ENCODE measurements at regions not wholly inside any gene's neighbourhood (a gene's known extent, or its start where the extent isn't known, plus 50 kb on each side); places are given as distances from the start of the nearest gene placed in this dataset.

DNA sequence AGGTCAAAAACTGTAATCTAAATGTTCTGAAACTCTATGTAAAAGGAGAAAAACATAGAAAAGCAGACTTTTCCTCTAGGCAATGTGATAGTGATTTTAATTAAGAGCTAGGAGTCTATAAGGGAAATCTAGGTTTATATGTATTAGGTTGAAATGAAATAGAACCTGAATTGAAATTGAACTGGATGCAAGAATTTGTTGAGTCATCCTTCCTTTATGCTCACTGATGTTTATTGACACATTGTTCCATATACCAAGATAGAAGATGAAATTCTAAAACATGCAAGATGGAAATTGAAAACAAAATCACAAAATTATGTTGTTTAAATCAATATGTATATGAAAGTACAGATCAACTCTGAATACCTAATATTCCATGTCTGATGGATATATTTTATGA is 170.4 kb upstream of the FLRT2 start:
- Histone ChIP-seq H3K4me1 (no peaks in the 10 kb centered on the region), H3K27me3 (no peaks in the 10 kb centered on the region), H3K27ac (no peak overlapping the region), H3K4me3 (no peak overlapping the region), H3K9me3 (peaks cover 0 to 3% (median 0%) of the 10 kb centered on the region in 4 donors), H3K36me3 (no peaks in the 10 kb centered on the region)
- intact Hi-C loops (cut with DNase I): no loop called here
- no peak for DNase-seq
- TF ChIP-seq EP300 (IDR thresholded peaks at IDR 0.05) (no peak), POLR2A (IDR thresholded peaks at IDR 0.05) (no peak), POLR2AphosphoS5 (IDR thresholded peaks at IDR 0.05) (no peak), CTCF (IDR thresholded peaks at IDR 0.05) (no peak)

DNA sequence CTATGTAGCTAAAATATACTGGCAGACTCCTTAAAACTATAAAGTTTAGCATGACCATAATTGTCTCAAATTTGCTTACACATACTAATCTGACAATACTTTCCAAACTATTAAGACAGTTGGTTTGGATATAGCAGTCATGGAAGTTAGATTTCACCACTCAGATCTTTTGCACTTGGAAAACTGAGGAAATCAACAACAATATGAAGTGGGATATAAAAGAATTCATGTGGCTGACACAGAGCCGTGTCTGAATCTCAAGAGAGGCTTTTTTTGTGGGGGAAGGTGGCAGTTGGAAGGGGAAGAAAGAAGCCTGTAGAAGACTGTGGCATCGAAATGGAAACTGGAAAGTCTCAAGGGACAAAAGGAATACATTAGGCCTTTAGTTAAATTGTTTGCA is 166.6 kb upstream of the FLRT2 start:
- Histone ChIP-seq H3K4me1 (no peaks in the 10 kb centered on the region), H3K9me3 (no peaks in the 10 kb centered on the region), H3K27ac (no peak overlapping the region), H3K4me3 (no peak overlapping the region), H3K36me3 (no peaks in the 10 kb centered on the region), H3K27me3 (no peaks in the 10 kb centered on the region)
- TF ChIP-seq EP300 (IDR thresholded peaks at IDR 0.05) (no peak), POLR2AphosphoS5 (IDR thresholded peaks at IDR 0.05) (no peak), POLR2A (IDR thresholded peaks at IDR 0.05) (no peak), CTCF (IDR thresholded peaks at IDR 0.05) (no peak)
- DNase-seq: no peak
- WGBS, 2 donors: 49 to 52% methylated on average over 2 of the region's 2 CpGs
- intact Hi-C loops (cut with DNase I): no loop called here

GRCh38 chr14:85366226-85366625 is 163.7 kb upstream of the FLRT2 start:
- intact Hi-C loops (cut with DNase I): no loop called here
- WGBS, 2 donors: 74 to 86% methylated on average over 4 of the region's 4 CpGs

DNA sequence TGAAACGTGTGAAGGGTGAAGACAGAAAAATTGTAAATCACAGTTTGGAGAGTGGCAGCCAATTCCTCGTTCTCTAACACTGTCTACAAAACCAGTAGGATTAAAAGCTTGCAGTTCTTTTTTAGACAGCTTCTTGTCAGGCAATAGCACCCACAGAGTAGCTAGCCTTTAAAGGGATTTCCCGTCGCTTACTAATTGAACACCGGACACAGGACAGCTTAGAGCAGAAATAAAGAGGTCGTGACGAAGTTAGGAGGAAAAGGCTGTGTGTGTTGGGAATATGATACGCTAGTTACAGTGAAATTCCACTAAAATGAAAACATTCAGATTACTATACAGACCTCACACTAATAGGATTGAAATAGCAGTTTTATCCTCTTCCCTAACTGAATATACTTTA is 149.1 kb upstream of the FLRT2 start:
- intact Hi-C loops (cut with DNase I): no loop called here
- H3K4me1 ChIP-seq: no peaks in the 10 kb centered on the region
- DNase-seq: no peak
- H3K27ac ChIP-seq: no peak overlapping the region
- 78 to 83% methylated on average over 8 of the region's 8 CpGs for WGBS, 2 donors
- H3K36me3 ChIP-seq: no peaks in the 10 kb centered on the region
- no peaks in the 10 kb centered on the region for H3K27me3 ChIP-seq
- H3K9me3 ChIP-seq: no peaks in the 10 kb centered on the region
- TF ChIP-seq POLR2A (IDR thresholded peaks at IDR 0.05) (no peak), EP300 (IDR thresholded peaks at IDR 0.05) (no peak), POLR2AphosphoS5 (IDR thresholded peaks at IDR 0.05) (no peak)
- H3K4me3 ChIP-seq: no peak overlapping the region

More at GRCh38 chr14:85366226-85366625, 163.7 kb upstream of the FLRT2 start:
- H3K36me3 ChIP-seq: no peaks in the 10 kb centered on the region
- no peak overlapping the region for H3K4me3 ChIP-seq
- no peak for DNase-seq
- TF ChIP-seq POLR2A (IDR thresholded peaks at IDR 0.05) (no peak), CTCF (IDR thresholded peaks at IDR 0.05) (no peak), POLR2AphosphoS5 (IDR thresholded peaks at IDR 0.05) (no peak), EP300 (IDR thresholded peaks at IDR 0.05) (no peak)
- no peaks in the 10 kb centered on the region for H3K4me1 ChIP-seq
- H3K27me3 ChIP-seq: no peaks in the 10 kb centered on the region
- no peaks in the 10 kb centered on the region for H3K9me3 ChIP-seq
- H3K27ac ChIP-seq: no peak overlapping the region

- WGBS, 2 donors: 88 to 96% methylated on average over 1 of the region's 1 CpG
- Histone ChIP-seq H3K4me1 (no peaks in the 10 kb centered on the region), H3K27ac (no peak overlapping the region), H3K9me3 (no peaks in the 10 kb centered on the region), H3K27me3 (no peaks in the 10 kb centered on the region), H3K36me3 (no peaks in the 10 kb centered on the region), H3K4me3 (no peak overlapping the region)
- TF ChIP-seq POLR2A (IDR thresholded peaks at IDR 0.05): no peak
- TF ChIP-seq POLR2AphosphoS5 (IDR thresholded peaks at IDR 0.05): no peak
- TF ChIP-seq EP300 (IDR thresholded peaks at IDR 0.05): no peak
- TF ChIP-seq CTCF (IDR thresholded peaks at IDR 0.05): no peak
- intact Hi-C loops (cut with DNase I): no loop called here
- no peak for DNase-seq
Observed at GRCh38 chr14:85382341-85382740, 147.6 kb upstream of the FLRT2 start.

Data from sigmoid colon (tissue), 6 donors.